ENCODE measurements at regions not wholly inside any gene's neighbourhood (a gene's known extent, or its start where the extent isn't known, plus 50 kb on each side); places are given as distances from the start of the nearest gene placed in this dataset.

- no peak for TF ChIP-seq MAFK (IDR thresholded peaks at IDR 0.05; ENCODE audit: partially characterized antibody)
- TF ChIP-seq MAX (IDR thresholded peaks at IDR 0.05) = no peak
These were observed 135.8 kb downstream of the PCSK1 start for GRCh38 chr5:96297290-96297689.

All from A549 (cell line).